Left cardiac atrium (tissue), 4 donors: ENCODE measurements at regions not wholly inside any gene's neighbourhood (a gene's known extent, or its start where the extent isn't known, plus 50 kb on each side); places are given as distances from the start of the nearest gene placed in this dataset.

ENCODE experiments used
- ATAC-seq, 2 donors: fragments of 200-7000 bp; cut with Tn5 transposase; one replicate each; pipeline ENCODE4 v1.9.1; 2020; ENCODE audit warnings: mild to moderate bottlenecking in 2 of 2, moderate library complexity in 2 of 2
- DNase-seq: peaks from one replicate; pipeline ENCODE4 v3.0.0-alpha.2; 2020
- intact Hi-C, 2 donors: fragments of 100-400 bp; cut with DNase I; formaldehyde crosslinking; loops; one replicate each; pipeline versions ENCODE4 v1.14.1 to v1.15.1; 2022 to 2023
- donor health status: DM: no; HTN: yes; CAD: no.
- donor health status: DM: no; HTN: yes; CAD: no; lungs with severe emphysema.
- donor health status: DM: yes; HTN: yes; CAD: no.
- donor health status: Dilated cardiomyopathy.

DNA sequence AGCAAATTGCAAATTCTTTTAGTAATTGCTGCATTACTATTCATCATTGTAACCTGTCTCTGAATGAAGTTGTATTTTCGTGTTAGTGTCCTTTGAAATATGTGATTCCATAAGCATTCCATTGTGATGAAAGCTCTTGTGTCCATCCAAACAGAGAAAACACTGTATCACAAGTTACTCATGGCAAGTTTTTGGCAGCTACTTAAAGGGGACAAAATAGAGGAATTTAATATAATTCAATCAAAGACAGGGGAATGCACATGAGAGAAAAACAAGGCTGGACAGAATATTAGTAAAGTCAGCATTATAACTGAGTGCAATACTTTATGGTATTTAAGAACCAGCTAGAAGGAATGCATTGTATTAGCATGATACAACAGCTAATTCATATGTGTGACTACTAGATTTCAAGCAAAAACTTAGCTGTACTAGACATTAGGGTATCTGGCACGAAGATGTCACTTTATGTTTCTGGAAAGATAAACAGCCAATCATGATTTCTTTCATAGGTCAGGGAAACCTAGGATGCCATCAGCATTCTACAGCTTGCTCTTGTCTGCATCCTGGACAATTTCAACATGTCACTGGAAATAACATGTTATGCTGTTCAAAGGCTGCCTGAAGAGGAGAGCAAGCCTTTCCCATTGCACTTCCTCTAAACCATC lies 270.6 kb upstream of the MARCKS start:
- ATAC-seq (no peak), DNase-seq (no peak)
- intact Hi-C loops, result no loop called here

DNA sequence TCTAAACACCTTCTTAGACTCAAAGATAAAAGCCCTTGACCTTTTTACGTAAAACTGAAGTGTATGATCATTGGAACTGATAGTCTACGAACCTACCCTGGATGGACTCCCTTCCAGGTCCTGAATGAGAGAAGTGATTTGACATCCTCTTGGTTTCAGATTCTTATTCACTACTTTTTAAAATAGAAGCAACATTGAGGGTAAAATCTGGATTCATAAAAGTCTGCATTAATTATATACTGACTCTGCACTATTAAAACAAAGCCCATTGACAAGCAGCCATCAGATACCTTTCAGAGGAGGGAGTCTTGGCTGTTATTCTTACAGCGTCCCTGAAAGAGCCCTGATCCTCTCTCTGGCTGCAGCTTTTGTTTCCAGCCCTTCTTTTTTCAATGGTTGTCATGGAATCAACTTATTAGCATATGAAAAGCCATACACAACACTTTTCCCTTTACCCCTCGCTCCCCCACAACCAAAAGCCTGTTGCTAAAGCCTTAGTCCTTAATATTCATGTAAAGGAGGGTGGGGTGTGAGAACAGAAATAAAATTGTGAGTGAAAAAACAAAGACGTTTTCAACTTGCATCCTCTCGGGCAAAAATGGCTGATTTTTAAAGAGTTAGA lies 270.0 kb upstream of the MARCKS start:
- DNase-seq (no peak), ATAC-seq (no peak)
- intact Hi-C loops, result no loop called here

DNA sequence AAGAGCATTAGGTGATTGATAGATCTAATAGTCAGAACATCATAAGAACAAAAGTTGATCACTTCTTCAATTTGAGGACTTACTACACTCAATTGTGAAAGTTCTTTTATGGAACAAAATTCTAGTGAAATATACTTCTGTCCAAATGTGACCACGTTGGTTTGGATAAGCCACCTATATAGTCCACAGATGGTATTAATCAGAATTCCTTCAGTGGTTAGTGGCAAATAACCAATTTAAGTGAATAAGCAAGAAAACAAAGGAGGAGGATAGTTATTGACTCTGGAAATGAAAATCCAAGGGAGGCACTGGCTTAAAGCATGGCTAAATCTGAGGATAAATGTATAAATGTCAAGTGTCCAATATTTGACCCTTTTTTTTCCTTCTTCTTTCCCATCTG lies 268.5 kb upstream of the MARCKS start:
- DNase-seq, result no peak
- intact Hi-C loops, result no loop called here
- no peak for ATAC-seq

DNA sequence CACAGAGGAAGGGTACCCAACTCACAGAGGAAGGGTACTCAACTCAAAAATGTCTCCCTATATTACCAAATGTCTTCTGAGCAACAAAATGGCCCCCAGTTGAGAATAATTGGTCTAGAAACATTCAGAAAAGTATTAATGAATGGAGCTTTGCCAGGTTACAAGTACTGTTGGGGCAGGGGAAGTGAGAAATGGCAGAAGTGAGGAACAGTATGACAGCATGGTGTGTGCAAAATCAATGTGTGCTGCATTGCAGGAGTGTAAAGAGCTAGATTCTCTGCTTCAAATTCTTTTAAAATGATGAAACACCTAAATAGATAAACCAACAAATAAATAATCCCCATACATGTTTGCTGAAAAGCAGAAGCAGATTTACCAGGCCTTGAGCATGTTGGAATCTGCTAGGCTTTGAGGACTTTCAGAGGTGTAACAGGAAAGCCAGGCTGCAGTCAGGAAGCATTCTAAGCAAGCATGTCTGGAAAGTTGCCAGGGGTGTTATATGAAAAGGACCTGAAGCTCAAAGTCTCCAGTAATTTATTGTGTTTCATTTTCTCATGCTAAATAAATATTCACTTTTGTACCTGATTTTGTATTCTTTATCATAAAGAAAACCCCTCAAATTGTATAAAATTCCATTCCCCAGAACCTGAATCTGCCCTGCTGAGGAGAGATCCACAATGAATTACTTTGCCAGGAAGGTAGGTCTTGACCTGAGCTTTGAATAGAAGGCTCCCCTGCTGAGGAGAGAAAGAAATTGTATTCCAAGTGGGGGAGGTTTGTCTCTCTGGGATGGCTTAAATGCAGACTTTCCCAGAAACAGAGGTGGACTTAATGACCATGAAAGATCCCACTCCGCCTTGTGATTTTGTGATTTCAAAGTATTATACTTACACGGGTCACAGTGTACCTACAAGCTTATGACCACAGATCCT lies 265.0 kb upstream of the MARCKS start:
- intact Hi-C loops, result no loop called here
- DNase-seq, result no peak

DNA sequence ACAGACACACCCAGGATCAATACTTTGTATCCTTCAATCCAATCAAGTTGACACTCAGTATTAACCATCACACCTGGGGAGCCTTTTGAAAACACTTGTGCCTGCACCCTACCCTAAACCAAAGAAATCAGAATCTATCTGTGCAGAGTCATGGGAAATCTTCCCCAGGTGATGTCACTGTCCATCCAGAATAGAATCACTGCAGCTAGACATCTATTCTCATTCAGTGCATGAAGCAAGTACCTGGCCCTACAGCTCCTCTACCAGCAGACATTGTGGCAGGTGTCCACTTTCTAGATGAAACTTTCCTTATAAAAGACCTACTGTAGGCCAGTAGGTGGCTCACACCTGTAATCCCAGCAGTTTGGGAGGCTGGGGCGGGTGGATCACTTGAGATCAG lies 262.4 kb upstream of the MARCKS start:
- DNase-seq (no peak), ATAC-seq (no peak)
- intact Hi-C loops, result no loop called here

More for the DNA sequence above, 265.0 kb upstream of the MARCKS start:
- no peak for ATAC-seq

DNA sequence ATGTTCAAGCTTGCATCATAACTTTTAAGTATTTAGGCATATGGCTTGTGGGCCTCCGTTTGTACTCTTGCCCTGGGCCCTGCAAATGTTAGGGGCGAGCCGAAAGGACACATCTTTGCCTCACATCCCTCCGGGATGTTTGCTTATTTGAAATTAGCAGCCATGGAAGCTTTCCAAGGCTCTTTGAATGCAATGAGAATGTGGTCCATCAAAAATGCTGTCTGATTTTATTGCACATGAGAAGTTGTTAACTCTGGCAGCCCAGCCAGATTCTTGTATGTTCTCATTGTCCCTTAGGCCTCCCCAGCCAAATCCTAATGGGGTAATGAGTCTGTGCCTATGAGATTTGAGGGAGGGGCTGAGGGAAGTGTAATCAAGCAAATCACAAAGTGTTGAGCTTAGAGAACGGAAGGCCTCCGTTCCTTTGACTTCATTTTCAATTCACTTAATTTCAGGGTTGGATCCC lies 261.2 kb upstream of the MARCKS start:
- DNase-seq, result no peak
- peak; percentile 59 to 77 for ATAC-seq
- intact Hi-C loops, result no loop called here

DNA sequence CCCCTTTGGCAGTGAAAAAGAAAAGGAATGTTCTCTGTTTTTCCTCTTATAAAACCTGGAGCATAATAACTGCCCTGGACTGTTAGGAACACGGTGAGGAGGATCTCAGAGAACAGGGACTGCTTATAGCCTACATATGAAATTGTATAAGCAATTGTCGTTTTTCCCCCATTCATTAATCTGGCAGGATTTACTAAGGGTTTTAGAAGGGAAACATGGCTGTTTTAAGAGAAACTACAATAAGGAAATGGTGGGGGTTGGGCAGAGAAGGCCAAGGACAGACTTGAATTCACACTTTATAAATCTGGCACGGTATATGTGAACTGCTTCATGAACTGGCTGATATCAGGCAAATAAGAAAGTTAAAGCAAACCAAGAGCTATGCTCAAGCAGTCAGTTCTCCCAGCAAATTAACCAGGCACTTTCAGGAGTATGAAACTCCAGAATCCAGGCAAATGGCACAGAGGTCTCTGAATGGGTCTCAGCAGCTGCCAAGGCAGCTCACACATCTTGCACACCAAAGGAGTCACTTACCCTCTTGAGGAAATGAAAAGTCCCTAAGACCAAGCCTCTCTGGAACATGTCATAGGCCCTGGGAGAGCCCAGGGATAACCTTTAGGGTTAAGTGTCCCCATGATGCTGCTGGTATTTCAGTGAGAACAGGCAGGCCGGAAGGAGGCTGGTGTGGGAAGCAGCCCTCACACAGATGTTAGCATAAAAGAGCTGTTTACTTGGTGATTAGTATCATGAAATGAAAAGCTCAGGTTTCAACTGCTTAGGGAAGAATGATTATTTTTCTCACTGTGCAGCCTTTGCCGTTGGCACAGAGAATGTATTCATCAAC lies 260.5 kb upstream of the MARCKS start:
- intact Hi-C loops, result no loop called here
- ATAC-seq (peak; percentile 49 to 55), DNase-seq (no peak)

DNA sequence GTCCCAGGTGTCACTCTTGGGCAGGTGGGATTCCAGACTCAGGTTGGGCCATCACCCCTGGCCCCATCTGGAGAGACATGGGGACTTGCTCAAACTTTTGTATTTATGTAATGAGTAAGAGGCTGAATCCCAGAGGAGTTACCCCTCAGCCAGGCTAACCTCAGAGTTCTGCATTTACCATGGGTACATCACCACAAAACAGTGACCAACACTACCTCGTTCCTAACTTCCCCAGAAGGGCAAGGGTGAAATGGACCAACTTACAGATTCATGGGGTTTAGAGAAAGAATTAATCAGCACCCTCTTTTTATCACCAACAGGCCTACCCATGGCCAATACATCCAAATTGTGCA lies 259.9 kb upstream of the MARCKS start:
- no peak for ATAC-seq
- intact Hi-C loops, result no loop called here
- DNase-seq, result no peak

DNA sequence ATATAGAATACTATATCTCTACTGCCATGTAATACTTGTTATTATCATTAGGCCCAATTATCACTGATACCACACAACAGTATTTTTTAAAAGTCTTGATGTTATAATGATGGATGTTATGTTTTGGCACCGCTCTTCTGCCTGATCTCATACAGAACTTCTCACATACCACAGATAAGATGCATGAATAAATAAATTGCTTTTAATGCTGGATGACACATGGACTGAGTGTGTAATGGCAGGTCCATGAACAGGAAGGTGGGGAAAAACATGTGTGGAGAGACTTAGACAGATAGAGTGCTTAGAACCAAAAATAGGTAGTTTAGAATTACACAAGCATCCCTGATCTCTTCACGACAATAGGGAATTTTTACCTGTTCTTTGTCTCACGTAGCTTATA lies 258.4 kb upstream of the MARCKS start:
- DNase-seq, result no peak
- ATAC-seq, result no peak
- intact Hi-C loops, result no loop called here

DNA sequence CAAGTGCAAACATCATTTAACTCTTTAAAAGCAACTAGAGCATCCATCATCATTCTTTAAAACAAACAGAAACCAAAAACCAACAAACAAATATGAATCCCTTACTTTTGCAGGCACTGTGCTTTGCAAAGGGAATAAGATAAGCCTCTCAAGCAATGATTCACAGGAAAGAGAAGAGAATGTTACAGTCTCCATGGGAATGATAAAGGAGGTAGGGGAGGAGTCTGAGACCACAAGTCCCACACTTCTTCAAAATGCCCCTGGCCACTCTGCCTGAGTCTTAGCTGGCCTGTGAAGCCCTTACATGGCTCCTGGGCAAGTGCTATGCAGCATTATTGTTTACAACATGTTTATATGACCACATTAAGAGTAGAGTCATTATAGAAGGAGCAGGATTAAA lies 257.7 kb upstream of the MARCKS start:
- intact Hi-C loops, result no loop called here

DNA sequence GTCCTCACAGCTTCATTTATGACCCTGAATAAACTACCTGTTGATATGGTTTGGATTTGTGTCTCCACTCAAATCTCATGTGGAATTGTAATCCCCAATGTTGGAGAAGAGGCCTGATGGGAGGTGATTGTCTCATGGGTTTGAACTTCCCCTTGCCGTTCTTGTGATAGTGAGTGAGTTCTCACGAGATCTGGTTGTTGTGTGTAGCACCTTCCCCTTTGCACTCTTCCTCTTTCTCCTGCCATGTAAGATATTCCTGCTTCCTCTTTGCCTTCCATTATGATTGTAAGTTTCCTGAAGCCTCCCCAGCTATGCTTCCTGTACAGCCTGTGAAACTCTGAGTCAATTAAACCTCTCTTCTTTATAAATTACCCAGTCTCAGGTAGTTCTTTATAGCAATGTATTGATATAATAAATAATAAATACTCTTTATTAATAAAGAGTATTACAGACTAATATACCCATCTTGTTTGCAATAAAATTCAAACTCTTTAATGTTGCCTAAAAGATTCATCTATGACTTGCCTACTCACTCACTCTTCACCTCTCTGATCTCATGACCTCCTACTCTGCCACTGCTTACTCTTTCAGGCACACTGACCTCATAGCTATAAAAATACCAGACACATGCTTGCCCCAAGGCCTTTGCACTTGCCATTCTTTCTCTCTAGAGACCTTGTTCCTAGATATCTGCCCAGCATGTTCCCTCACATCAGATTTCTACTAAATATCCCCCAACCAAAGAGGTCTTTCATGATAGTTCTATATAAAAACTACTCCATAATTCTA lies 256.4 kb upstream of the MARCKS start:
- intact Hi-C loops, result no loop called here
- no peak for ATAC-seq

More for the DNA sequence above, 257.7 kb upstream of the MARCKS start:
- peak in 1 of 2 donors; percentile 18 for ATAC-seq
- no peak for DNase-seq

DNA sequence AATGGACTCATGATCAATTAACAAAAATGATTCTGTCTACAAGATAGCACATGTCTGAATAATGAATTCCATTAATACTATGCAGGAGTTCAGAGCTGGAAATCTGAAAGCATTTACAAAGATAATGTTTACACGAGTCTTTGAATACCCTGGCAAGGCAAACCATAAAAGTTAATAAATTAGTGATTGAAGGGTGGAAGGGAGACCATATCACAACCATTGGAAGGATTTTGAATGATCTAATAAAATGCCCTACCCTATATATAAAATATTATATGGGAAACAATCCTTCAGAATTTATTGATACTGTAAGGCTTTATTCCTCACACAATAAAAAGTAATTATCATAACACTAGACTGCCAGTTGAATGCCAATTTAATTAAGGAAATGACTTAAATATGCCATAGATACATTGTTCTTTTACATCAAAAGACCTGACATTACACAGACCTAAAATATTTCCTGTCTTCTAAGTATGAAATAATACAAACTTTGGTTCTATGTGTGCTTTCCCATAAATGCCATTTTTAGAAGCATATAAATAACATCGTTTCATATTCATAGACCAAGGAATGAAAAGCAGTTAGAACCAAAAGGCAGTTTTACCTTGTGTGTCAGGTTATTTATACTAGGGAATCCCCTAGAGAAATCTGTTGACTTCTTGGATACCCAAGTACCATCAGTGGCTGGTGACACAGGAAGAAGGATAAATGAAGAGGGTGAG lies 249.2 kb upstream of the MARCKS start:
- ATAC-seq (no peak), DNase-seq (no peak)
- intact Hi-C loops, result no loop called here

More for the DNA sequence above, 256.4 kb upstream of the MARCKS start:
- DNase-seq, result no peak

DNA sequence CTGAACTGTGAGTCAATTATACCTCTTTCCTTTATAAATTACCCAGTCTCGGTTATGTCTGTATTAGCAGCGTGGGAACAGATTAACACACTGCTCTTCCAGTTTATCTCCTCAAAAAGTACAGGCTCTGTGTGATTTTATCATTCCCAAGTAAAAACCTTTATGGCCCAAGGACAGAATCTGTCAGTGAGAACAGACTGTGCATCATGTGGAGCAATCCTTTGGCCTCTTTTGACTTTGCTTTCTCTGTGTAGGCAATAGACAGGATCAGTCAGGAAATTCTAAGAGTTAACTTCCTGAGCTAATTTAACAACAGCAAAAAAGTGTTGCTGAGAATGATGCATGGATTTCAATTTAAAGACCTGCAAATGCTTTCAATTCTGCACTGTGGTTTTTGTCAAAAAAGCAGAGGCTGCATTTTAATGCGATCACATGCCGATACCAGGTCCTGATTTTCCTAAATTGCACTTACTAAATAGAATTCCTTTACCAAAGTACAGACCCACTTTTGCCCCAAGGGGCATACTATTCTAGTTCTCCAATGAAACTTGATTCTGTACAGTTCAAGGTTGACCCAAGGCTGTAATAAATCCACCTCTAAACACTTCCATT lies 246.7 kb upstream of the MARCKS start:
- no peak for DNase-seq
- intact Hi-C loops, result no loop called here
- ATAC-seq, result no peak

DNA sequence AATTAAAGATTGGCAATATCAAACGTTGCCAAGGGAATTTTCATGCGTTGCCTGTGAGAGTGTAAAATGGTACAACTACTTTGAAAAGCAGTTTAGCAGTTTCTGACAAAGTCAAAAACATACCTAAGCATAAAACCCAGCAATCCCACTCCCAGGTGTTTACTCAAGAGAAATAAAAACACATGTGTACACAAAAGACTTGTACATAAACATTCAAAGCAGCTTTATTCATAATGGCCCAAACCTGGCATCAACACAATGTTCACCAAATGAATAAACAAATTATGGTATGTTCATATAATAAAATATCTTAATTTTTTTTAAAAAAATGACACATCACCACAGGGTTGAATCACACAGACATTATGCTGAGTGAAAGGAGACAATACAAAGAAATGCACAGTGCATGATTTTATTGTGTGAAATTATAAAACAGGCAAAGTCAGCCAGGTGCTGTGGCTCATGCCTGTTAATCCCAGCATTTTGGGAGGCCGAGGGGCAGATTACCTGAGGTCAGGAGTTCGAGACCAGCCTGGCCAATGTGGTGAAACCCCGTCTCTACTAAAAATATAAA lies 240.4 kb upstream of the MARCKS start:
- no peak for DNase-seq
- no peak for ATAC-seq
- intact Hi-C loops, result no loop called here

DNA sequence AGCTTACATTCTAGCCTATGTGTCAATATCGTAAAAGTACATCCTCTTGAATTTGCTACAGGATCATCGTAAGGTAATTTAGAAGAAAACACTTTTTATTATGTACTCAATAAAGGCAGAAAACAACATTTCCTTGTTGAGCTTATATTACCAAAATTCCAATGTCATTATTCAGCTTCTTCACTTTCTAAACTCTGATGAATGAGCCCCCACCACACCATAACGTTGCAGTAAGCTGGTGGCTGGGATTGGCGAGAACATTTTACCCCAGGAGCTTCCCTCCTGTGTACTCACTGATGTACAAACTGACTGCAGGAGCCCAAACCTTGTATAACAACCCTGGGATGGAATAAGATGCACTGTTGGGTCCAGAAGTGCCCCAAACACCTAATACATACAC lies 238.1 kb upstream of the MARCKS start:
- DNase-seq (no peak), ATAC-seq (no peak)
- intact Hi-C loops, result no loop called here

DNA sequence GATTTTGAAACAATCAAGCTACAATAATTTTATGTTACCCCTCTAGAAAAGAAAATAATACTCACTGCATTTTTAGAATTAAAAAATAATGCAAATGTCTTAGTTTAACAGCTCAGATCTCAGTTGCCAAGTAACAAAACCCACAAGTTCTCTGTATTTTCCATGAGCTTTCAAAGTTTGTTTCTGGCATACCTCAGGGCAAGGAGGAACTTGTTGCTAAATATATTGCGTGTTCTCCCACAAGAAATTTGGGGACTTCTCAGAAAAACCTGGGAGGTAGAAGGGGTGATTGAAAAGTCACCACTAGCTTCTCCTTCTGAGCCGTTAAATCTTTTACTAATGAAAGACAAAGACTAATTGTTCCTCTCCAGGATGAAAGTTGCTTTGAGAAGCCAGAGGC lies 236.8 kb upstream of the MARCKS start:
- ATAC-seq, result no peak
- intact Hi-C loops, result loop anchor here in 1 of 2 donors (10.0 kb wide), 1 partner anchor 234 kb away; the partner anchor contains the start of gene MARCKS
- no peak for DNase-seq

DNA sequence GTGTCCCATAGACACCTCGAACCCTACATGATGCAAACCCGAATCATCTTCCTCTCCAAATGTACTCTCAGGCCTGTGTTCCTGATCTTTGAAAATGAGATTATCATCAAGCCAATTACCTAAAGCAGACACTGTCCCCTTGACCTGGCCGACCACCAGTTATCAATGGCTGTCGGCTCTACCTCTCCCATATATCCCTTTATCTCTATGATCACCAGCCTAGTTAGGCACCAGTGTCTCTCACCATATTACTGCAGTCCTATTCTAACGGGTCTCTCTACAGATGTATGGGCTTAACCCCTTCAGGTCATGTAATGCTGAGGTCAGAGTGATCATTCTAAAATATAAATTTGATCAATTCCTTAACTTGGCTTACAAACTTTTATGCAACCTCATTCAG lies 234.9 kb upstream of the MARCKS start:
- no peak for DNase-seq
- ATAC-seq, result no peak
- intact Hi-C loops, result loop anchor here in 1 of 2 donors (10.0 kb wide), 1 partner anchor 233 kb away; the partner anchor contains the start of gene MARCKS
